RWPE1 (cell line): ENCODE measurements at regions not wholly inside any gene's neighbourhood (a gene's known extent, or its start where the extent isn't known, plus 50 kb on each side); places are given as distances from the start of the nearest gene placed in this dataset.

Experiments
- CTCF ChIA-PET: fragments of 350-600 bp; sonication (Branson Sonifier 250); formaldehyde crosslinking; extraction: SDS; loops from one replicate; lab custom pipeline; 2021; lab: Yijun Ruan, JAX
- POLR2A ChIA-PET: fragments of 400-600 bp; formaldehyde crosslinking; extraction: SDS; loops from one replicate; lab custom pipeline; 2020; ENCODE audit warnings: antibody characterized with exemption; ENCODE audit not compliant: low non-redundant PET; lab: Yijun Ruan, JAX
- DNase-seq: peaks from one replicate; pipeline ENCODE4 v3.0.0; 2012; ENCODE audit warnings: low spot score
- H3K27ac ChIP-seq: fragments of 450-650 bp; 2 replicates; pipeline ENCODE4 v1.5.1; 2017
- CTCF ChIP-seq: fragments of 450-650 bp; conservative IDR thresholded peaks from 2 replicates; pipeline ENCODE4 v1.5.1; 2017; ENCODE audit warnings: low read depth, mild to moderate bottlenecking

- ChIA-PET POLR2A (no interaction called here), CTCF (no interaction called here)
- TF ChIP-seq CTCF, result no peak
- no peak overlapping the region for H3K27ac ChIP-seq
- no peak for DNase-seq
These were observed 523.0 kb upstream of the CA10 start for GRCh38 chr17:52681480-52681879.

- ChIA-PET POLR2A (interaction anchor here (0.7 kb wide), 1 partner anchor 1987 kb away, joined by 6 read pairs; no protein-coding TSS in a partner anchor), CTCF (no interaction called here)
- TF ChIP-seq CTCF, result no peak
These were observed 519.7 kb upstream of the CA10 start for GRCh38 chr17:52678211-52678610.

GRCh38 chr17:52674686-52675085 is 516.2 kb upstream of the CA10 start:
- POLR2A ChIA-PET, result no interaction called here

More at GRCh38 chr17:52678211-52678610, 519.7 kb upstream of the CA10 start:
- DNase-seq, result no peak
- H3K27ac ChIP-seq, result no peak overlapping the region

GRCh38 chr17:52673791-52674190 is 515.3 kb upstream of the CA10 start:
- no peak for TF ChIP-seq CTCF
- H3K27ac ChIP-seq, result no peak overlapping the region
- ChIA-PET POLR2A (no interaction called here), CTCF (no interaction called here)
- peak; percentile 1 for DNase-seq

More at GRCh38 chr17:52674686-52675085, 516.2 kb upstream of the CA10 start:
- TF ChIP-seq CTCF, result no peak
- CTCF ChIA-PET, result no interaction called here
- DNase-seq, result no peak
- no peak overlapping the region for H3K27ac ChIP-seq

- DNase-seq, result no peak
- POLR2A ChIA-PET, result no interaction called here
- TF ChIP-seq CTCF, result no peak
- no peak overlapping the region for H3K27ac ChIP-seq
- CTCF ChIA-PET, result no interaction called here
These were observed 507.8 kb upstream of the CA10 start for GRCh38 chr17:52666264-52666663.

GRCh38 chr17:52660692-52661091 is 502.2 kb upstream of the CA10 start:
- ChIA-PET POLR2A (no interaction called here), CTCF (interaction anchor here (0.6 kb wide), 1 partner anchor 23 kb away, joined by 4 read pairs; no protein-coding TSS in a partner anchor)
- TF ChIP-seq CTCF, result no peak
- H3K27ac ChIP-seq, result no peak overlapping the region
- no peak for DNase-seq

- ChIA-PET POLR2A (no interaction called here), CTCF (no interaction called here)
- H3K27ac ChIP-seq, result no peak overlapping the region
- no peak for DNase-seq
- TF ChIP-seq CTCF, result no peak
These were observed 494.5 kb upstream of the CA10 start for GRCh38 chr17:52653014-52653413.
